NCI-H1105 (cell line): ENCODE measurements at regions not wholly inside any gene's neighbourhood (a gene's known extent, or its start where the extent isn't known, plus 50 kb on each side); places are given as distances from the start of the nearest gene placed in this dataset.
"Not testable (repeated sequence)": the region's sequence is repeated elsewhere in the genome, so short reads cannot be mapped to it uniquely, and the experiment has no call there.

Source experiments
- DNase-seq: peaks from one replicate; lab custom pipeline; 2025; lab: John Stamatoyannopoulos, UW

DNA sequence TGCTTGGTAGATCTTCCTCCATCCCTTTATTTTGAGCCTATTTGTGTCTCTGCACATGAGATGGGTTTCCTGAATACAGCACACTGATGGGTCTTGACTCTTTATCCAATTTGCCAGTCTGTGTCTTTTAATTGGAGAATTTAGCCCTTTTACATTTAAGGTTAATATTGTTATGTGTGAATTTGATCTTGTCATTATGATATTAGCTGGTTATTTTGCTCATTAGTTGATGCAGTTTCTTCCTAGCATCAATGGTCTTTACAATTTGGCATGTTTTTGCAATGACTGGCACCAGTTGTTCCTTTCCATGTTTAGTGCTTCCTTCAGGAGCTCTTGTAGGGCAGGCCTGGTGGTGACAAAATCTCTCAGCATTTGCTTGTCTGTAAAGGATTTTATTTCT, 72.4 kb downstream of the HNRNPD start:
- DNase-seq, result not testable (repeated sequence)

DNA sequence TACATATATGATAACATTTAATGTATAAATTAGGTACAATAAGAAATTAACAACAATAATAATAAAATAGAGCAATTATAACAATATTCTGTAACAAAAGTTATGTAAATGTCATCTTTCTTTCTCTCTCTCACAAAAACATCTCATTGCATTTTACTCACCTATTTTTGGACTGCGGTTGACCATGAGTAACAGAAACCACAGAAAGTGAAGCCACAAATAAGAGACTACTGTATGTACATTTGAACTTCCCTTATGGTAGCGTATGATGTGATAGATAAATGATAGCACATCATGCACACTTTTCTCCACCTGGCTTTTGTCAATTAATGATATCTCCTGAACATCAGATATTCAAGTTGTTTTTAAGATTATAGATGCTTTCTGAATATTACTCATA, 80.5 kb downstream of the HNRNPD start:
- no peak for DNase-seq

GRCh38 chr4:82287720-82288119, 86.1 kb downstream of the HNRNPD start:
- no peak for DNase-seq

DNA sequence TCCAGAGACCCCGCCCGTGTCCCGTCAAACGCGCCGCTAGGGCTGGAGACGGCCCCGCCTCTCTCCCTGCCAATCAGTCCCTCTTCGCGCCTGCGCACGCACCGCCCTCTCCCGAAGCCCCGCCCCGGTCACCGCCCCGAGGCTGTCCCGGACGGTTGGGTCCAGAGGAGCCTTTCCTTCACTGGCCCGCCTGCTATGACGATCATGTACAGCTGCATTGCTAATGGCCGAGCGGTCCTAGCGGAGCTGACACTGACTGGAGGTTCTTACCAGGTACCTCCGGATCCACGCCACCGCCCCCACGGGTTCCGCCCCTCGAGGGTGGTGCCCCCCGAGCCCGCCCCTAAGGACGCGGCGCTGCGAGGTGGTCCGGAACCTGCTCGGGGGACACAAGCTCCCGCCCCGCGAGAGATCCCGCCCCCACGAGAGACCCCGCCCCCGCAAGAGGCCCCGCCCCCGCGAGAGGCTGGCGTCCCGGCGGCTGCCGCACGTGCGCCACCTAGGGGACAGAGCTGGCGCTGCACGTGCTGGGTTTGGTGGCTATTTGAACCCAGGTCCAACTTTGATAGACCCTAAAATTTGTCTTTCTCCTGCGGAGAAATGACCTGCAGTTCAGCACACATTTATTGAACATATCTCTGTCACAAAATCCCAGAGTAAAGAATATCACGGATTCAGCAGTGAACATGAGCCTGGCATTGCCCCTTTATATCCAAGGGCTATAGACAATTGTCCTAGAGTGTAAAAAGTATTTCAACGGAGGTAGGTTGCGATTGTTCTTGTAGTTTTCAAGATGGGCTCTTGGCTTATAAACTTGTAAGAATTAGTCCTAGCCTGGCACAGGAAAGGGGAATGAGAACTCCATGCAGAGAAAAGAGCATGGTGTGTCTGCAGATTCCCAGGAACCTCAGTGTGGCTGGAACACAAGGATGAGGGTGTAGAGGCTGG, 88.7 kb downstream of the HNRNPD start:
- peak; percentile 87 for DNase-seq

GRCh38 chr4:82284475-82284857, 89.3 kb downstream of the HNRNPD start:
- no peak for DNase-seq

DNA sequence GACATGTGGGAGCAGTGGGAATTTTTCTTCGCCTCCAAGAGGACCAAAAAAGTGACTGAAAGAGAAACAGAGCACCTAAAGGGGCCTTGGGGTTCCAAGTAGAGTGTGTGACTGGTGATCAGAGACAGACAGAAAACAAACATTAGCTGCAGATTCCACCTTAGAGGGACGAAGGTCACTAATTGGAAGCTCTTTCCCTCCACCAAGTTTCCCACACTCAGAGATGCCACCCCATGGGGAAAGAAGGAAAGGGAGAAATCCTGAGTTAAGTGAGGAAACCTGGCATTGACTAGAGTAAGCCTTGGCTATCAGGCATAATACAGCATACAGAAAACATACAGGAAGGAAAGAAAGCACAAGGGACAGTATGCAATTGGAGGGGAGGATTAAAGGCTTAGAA, 90.9 kb downstream of the HNRNPD start:
- DNase-seq, result no peak

- not testable (repeated sequence) for DNase-seq
These were observed 94.2 kb downstream of the HNRNPD start for GRCh38 chr4:82279550-82279949.

- no peak for DNase-seq
These were observed 97.5 kb downstream of the HNRNPD start for GRCh38 chr4:82276332-82276640.

DNA sequence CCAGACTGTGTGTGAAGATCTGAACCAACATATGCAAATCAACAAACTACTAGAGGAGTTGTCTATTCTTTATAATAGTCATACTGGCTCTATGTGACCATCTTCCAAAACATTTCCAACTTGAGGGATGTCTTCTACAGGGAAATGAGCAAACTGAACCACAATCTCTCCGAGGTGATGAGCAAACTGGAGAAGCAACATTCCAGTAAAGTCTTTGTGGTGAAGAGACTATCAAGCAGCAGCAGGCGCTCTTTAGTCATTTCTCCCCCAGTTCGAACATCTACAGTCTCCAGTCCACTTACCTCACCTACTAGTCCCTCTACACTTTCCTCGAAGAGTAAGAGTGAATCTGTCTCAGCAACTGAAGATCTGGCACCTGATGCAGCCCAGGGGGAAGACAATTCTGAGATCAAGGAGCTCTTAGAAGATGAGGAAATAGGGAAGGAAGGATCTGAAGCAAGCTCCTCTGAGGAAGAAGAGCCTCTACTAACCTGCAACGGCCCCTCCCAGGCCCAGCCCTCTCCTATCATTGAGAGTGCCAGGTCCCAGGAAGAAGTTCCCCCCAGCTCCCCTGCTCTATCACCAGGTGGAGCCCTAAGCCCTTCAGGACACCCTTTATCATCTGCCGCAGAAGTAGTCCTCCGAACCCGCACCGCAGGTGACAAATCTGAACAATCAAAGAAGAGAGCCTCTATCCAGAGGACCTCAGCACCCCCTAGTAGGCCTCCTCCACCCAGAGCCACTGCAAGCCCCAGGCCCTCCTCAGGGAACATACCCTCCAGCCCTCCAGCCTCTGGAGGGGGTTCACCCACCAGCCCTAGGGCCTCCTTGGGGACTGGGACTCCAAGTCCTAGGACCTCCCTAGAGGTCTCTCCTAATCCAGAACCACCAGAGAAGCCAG, 98.1 kb downstream of the HNRNPD start:
- no peak for DNase-seq

DNA sequence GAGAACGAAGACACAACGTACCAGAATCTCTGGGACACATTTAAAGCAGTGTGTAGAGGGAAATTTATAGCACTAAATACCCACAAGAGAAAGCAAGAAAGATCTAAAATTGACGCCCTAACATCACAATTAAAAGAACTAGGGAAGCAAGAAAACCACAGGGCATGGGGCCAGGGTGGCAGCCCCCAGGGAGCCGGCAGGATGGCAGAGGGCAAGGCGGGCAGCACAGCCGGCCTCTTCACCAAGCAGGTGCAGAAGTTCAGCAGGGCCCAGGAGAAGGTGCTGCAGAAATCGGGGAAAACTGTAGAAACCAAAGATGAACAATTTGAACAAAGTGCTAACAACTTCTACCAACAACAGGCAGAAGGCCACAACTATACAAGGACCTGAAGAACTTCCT, 99.1 kb downstream of the HNRNPD start:
- DNase-seq, result not testable (repeated sequence)

DNA sequence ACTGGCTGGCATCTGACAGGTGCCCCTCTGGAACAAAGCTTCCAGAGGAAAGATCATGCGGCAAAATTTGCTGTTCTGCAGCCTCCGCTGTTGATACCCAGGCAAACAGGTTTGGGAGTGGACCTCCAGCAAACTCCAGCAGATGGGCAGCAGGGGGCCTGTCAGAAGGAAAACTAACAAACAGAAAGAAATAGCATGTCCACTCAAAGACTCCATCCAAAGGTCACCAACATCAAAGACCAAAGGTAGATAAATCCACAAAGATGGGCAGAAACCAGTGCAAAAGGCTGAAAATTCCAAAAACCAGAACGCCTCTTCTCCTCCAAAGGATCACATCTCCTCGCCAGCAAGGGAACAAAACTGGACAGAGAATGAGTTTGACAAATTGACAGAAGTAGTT, 101.3 kb downstream of the HNRNPD start:
- not testable (repeated sequence) for DNase-seq

DNA sequence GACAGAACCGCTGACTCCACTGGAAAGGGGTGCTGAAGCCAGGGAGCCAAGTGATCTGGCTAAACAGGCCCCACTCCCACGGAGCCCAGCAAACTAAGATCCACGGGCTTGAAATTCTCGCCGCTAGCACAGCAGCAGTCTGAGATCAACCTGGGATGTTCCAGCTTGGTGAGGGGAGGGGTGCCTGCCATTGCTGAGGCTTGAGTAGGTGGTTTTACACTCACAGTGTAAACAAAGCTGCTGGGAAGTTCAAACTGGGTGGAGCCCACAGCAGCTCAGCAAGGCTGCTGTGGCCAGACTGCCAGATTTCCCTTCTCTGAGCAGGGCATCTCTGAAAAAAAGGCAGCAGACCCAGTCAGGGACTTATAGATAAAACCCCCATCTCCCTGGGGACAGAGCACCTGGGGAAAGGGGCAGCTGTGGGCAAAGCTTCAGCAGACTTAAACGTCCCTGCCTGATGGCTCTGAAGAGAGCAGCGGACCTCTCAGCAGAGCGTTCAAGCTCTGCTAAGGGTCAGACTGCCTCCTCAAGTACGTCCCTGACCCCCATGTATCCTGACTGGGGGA, 101.8 kb downstream of the HNRNPD start:
- not testable (repeated sequence) for DNase-seq

- no peak for DNase-seq
These were observed 105.0 kb downstream of the HNRNPD start for GRCh38 chr4:82268826-82269193.

DNA sequence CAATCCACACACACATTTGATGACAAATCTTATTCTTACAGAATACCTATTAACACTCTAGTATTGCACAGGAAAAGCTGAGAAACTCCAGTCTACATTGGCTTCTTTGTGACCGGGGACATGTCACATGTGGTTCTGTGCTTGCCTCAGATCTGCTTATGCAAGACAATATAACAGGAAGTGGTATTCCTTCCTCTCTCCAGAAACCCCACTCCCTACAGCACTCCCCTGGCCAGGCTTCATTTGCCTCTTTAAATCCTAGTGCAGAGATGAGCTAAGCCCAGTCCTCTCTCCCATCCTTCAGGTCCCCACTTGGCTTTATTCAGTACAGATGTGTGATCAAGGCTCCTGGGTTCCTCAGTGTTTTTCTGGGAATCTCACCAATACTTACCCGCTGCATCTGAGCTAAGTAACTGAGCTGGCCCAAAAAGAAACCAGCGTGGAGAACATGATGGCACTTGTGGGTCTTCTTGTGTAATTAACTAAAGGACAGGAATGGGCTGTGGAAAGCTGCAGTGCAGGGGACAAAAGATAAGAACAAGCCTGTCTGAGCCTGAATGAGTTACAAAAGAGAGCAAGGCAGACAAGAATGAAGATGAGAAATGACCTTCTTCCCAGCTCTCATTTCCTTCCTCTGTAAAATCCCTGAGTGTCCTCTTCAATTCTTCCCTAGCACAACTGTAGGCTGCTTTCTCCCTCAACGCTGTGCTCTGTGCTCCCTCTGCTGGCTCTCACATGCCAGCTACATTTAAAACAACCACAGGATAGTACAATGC, 105.6 kb downstream of the HNRNPD start:
- DNase-seq, result peak; percentile 16

- DNase-seq, result no peak
These were observed 106.3 kb downstream of the HNRNPD start for GRCh38 chr4:82267506-82267905.

- DNase-seq, result no peak
These were observed 107.4 kb downstream of the HNRNPD start for GRCh38 chr4:82266345-82266744.

DNA sequence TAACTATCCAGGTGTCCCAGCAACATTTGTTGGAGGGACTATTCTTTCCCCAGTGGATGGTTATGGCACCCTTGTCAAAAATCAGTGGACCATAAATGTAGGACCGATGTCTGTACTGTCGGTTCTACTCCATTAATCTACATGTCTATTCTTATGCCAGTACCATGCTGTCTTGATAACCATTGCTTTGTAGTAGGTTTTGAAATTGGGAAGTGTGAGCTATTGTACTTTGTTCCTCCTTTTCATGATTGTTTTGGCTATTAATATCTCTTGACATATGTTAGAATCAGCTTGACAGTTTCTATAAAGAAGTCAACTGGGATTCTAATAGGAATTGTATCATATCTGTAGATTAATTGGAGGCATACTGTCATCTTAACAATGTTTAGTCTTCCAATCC, 112.7 kb downstream of the HNRNPD start:
- no peak for DNase-seq

DNA sequence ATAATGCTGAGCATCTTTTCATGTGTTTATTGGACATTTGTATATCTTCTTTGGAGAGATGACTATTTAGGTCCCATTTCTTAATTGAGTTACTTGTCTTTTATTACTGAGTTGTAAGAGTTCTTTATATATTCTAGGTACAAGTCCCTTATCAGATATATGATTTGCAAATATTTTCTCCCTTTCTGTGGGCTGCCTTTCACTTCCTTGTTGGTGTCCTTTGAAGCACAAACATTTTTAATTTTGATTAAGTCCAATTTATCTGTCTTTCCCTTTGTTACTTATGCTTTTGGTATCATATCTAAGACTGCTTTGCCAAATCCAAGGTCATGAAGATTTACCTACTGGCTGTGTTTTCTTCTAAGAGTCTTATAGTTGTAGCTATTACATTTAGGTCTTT, 113.2 kb downstream of the HNRNPD start:
- no peak for DNase-seq

DNA sequence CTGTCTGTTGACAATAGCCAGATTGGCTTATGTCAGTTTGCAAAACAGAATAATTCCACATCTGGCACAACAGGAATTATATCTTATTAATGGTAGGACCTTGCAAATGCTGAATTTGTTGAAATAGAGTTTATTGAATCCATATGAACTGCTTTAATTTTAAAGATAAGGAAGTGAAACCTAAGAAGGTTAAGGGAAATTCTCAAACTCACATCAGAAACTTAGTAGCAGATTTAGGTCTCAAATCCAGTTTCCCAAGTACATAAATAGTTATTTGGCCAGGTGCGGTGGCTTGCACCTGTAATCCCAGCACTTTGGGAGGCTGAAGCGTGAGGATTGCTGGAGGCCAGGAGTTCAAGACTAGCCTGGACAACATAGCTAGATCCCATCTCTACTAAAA, 117.1 kb downstream of the HNRNPD start:
- DNase-seq, result no peak

GRCh38 chr4:82255657-82256056, 118.1 kb downstream of the HNRNPD start:
- DNase-seq, result no peak

DNA sequence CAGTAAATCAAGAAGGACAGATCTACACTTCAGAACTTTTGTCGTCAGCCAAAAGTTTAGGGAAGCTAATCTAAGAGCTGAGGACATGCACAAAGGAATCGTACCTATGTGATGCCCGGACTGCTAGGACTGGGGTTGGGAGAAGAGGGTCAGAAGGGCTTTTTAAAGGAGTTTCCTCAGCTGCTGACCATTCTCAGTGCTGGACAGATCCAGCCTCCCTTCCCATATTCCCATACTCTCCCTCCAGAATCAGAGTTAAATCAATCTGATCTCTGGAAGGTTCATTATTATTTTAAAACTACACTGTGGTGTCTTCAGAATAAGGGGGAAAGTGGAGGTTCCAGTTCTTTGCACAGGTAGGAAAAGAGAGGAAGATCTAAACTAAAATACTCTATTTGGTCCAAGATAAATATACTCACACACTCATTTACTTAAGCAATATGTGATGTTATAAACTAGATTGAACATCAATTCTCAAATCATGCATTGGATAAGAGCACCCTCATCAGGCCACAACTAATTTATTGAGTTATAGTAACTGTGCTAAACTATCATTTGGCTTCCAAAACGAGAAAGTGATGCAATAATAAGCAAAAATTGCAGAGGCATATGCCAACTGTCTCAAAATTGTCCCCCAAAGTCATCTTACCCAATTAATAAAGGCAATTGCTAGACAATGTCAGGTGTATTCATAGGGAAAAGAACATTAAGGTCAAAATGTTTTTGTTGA, 124.7 kb downstream of the HNRNPD start:
- no peak for DNase-seq
